GM20000 (cell line): ENCODE measurements at regions not wholly inside any gene's neighbourhood (a gene's known extent, or its start where the extent isn't known, plus 50 kb on each side); places are given as distances from the start of the nearest gene placed in this dataset.

Experiments used
- DNase-seq: peaks from one replicate; pipeline ENCODE4 v3.0.0; 2012; ENCODE audit warnings: low spot score
- TF ChIP-seq, protein P1 (sequence below): IDR thresholded peaks from 2 replicates; pipeline ENCODE4 v1.5.1; 2012; ENCODE audit warnings: mild to moderate bottlenecking, control low read depth; ENCODE audit errors: extremely low read depth, missing control alignments

DNA sequence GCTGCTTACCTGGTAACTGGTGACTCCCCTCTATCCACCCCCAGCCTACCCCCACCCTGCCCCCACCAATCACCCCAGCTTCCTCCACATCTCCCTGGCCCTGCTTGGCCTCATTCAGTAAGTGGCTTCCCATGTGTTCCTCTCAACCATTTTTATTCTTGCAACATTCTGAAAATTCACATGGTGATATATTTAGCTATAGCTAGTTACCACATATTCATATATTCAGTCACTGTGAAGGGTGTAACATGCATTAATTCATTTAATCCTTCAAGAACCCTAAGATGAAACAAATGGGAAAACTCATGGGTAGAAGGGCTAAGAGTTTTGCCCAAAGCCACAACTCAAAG is 95.4 kb upstream of the CEP85L start:
- no peak for DNase-seq
- TF ChIP-seq, protein P1, sequence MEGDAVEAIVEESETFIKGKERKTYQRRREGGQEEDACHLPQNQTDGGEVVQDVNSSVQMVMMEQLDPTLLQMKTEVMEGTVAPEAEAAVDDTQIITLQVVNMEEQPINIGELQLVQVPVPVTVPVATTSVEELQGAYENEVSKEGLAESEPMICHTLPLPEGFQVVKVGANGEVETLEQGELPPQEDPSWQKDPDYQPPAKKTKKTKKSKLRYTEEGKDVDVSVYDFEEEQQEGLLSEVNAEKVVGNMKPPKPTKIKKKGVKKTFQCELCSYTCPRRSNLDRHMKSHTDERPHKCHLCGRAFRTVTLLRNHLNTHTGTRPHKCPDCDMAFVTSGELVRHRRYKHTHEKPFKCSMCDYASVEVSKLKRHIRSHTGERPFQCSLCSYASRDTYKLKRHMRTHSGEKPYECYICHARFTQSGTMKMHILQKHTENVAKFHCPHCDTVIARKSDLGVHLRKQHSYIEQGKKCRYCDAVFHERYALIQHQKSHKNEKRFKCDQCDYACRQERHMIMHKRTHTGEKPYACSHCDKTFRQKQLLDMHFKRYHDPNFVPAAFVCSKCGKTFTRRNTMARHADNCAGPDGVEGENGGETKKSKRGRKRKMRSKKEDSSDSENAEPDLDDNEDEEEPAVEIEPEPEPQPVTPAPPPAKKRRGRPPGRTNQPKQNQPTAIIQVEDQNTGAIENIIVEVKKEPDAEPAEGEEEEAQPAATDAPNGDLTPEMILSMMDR: no peak

GRCh38 chr6:118746145-118746824 is 94.9 kb upstream of the CEP85L start:
- no peak for DNase-seq
- TF ChIP-seq, protein P1: no peak

- TF ChIP-seq, protein P1: no peak
- no peak for DNase-seq
Observed at GRCh38 chr6:118745156-118745555, 93.8 kb upstream of the CEP85L start.

DNA sequence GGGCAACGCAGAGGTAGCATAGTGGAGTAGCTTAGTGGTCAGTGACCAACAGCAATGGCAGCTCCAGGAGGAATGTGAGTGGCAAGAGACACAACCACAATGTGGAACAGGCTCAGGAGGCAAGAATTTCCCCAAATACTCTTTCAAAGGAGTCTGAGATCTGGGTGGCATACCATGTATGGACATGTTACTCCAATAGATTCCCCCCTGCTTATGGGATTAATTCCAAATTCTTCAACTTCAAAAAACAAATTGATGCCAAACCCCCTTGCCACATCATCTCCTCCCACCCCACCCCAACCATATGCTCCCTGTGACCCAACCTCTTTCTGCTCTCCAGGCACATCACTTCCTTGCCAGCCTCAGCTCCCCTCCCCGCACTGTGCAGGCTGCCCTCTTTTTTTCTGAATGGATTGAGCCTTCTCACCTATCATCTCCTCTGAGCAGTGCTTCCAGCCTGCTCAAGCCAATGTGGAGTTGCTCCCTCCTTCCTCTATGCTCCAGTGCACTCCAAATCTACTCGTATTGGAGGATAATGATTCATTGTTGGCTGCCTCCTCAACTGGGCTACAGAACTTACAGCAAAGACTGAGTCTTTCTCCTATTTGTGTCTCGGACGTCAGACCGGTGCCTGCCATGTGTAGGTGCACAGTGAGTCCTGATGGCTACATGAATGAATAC is 93.0 kb upstream of the CEP85L start:
- no peak for DNase-seq
- TF ChIP-seq, protein P1: no peak

- DNase-seq: no peak
- TF ChIP-seq, protein P1: no peak
Observed at GRCh38 chr6:118743746-118744145, 92.4 kb upstream of the CEP85L start.

DNA sequence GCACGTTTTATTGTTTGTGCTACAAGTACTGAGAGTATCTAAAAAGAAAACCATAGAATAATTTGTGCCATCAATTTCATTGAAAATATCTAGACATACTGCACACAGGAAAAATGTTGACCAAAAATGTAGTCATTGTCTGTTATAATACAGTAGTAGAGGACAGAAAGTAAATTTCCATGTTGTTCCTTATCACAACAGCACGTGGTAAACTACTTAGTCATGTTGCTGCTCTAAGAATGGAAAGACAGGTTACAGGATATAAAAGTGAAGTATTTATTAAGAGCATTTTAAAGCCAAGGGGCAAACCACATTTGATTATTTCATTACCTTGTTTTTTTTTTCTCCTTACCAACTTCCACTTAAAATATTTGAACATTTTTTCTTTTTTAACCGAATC is 89.0 kb upstream of the CEP85L start:
- TF ChIP-seq, protein P1: no peak
- no peak for DNase-seq

DNA sequence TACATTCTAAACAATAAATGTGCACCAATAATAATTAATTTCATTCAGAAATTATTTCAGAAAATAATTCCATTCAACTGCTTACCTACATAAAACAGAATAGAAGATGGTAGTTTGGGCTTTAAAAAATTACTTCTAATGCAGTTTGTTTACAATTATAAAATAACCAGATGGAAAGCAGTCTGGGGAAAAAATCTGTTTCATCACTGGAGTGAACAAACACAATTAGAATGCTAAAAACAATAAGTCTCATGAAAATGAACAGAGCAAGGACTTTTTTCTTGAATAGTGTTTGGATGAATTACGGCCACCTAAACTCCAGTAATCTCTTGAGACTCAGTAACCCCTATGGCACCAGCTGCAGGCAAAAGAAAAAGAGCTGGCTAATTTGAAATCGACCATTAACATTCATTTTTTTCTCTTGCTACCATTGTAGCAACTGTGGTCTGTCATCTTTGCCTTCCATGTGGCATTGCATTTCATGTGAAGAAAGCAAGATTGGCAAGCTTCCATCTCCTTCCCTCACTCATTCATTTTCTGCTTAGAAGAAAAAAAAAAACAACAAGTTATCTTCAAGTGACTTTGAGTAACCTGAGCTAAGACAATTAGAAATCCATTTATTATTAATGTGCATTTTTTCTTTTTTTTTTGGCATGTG is 88.4 kb upstream of the CEP85L start:
- TF ChIP-seq, protein P1: no peak
- DNase-seq: no peak
